H1 (cell line): ENCODE measurements at regions not wholly inside any gene's neighbourhood (a gene's known extent, or its start where the extent isn't known, plus 50 kb on each side); places are given as distances from the start of the nearest gene placed in this dataset.

Experiments used
- CTCF ChIA-PET: fragments of 300-600 bp; sonication (Branson Sonifier 250); formaldehyde crosslinking; loops from one replicate; lab custom pipeline; 2021; ENCODE audit not compliant: partially characterized antibody; lab: Charles Lee
- POLR2A ChIA-PET: fragments of 300-600 bp; sonication (Branson Sonifier 250); formaldehyde crosslinking; loops from one replicate; lab custom pipeline; 2021; ENCODE audit warnings: inconsistent platforms; ENCODE audit not compliant: partially characterized antibody; lab: Charles Lee
- DNase-seq, 2 experiments: peaks; one replicate each; pipeline versions ENCODE4 v3.0.0 to v3.0.0-alpha.2; 2010 to 2022; ENCODE audit warnings: low spot score in 2 of 2, low read depth in 1 of 2, mixed read lengths in 1 of 2
- FAIRE-seq: peaks from 2 replicates; lab custom pipeline; 2011; peaks lifted over from hg19 to GRCh38; lab: Jason Lieb, UNC
- H2AFZ ChIP-seq: 2 replicates; pipeline ENCODE4 v1.8.1; 2012; ENCODE audit warnings: low read length, inconsistent platforms
- H2AK5ac ChIP-seq: 2 replicates; pipeline ENCODE4 v1.6.1; 2013; ENCODE audit warnings: low read depth, low read length
- H2BK120ac ChIP-seq: replicated peaks from 2 replicates; pipeline ENCODE3; 2013; ENCODE audit warnings: low read depth, low read length, inconsistent platforms
- H2BK12ac ChIP-seq: 2 replicates; pipeline ENCODE4 v1.6.1; 2013; ENCODE audit warnings: low read depth, low read length
- H2BK15ac ChIP-seq: 2 replicates; pipeline ENCODE4 v1.6.1; 2013; ENCODE audit warnings: low read length
- H2BK20ac ChIP-seq: 2 replicates; pipeline ENCODE4 v1.6.1; 2013; ENCODE audit warnings: low read length
- H2BK5ac ChIP-seq: 2 replicates; pipeline ENCODE4 v1.6.1; 2013; ENCODE audit warnings: low read depth, low read length
- H3K14ac ChIP-seq: 2 replicates; pipeline ENCODE4 v1.6.1; 2013; ENCODE audit warnings: inconsistent platforms; ENCODE audit not compliant: insufficient read length
- H3K18ac ChIP-seq: 2 replicates; pipeline ENCODE4 v1.6.1; 2013; ENCODE audit warnings: low read length; ENCODE audit errors: extremely low read depth
- H3K23ac ChIP-seq: 2 replicates; pipeline ENCODE4 v1.6.1; 2013; ENCODE audit warnings: inconsistent platforms; ENCODE audit not compliant: insufficient read length
- H3K23me2 ChIP-seq: 2 replicates; pipeline ENCODE4 v1.6.1; 2013; ENCODE audit warnings: low read depth, low read length
- H3K27ac ChIP-seq: 2 replicates; pipeline ENCODE4 v1.6.1; 2011; ENCODE audit warnings: low read depth, low read length, inconsistent platforms
- H3K27me3 ChIP-seq, 4 experiments: replicated peaks in 1 of 4; 1 replicate in 1 of 4; 2 replicates in 3 of 4; pipeline versions ENCODE4 v1.6.1 to v1.8.1; 2011 to 2013; ENCODE audit warnings: low read length in 3 of 4, mild to moderate bottlenecking in 3 of 4, inconsistent platforms in 2 of 4, mixed read lengths in 2 of 4, moderate library complexity in 1 of 4; ENCODE audit not compliant: control insufficient read depth in 3 of 4, insufficient read depth in 3 of 4; ENCODE audit errors: extremely low read depth in 1 of 4
- H3K36me3 ChIP-seq, 4 experiments: 2 replicates each; pipeline versions ENCODE4 v1.6.1 to v1.8.1; 2011 to 2013; ENCODE audit warnings: mild to moderate bottlenecking in 4 of 4, low read length in 3 of 4, moderate library complexity in 2 of 4, control low read depth in 1 of 4, inconsistent platforms in 1 of 4; ENCODE audit not compliant: insufficient read depth in 4 of 4, control insufficient read depth in 2 of 4
- H3K4ac ChIP-seq: replicated peaks from 2 replicates; pipeline ENCODE3; 2013; ENCODE audit warnings: low read length, low read depth, mixed read lengths, inconsistent platforms; ENCODE audit not compliant: insufficient read length
- H3K4me1 ChIP-seq, 4 experiments: replicated peaks in 1 of 4; 1 replicate in 1 of 4; 2 replicates in 3 of 4; pipeline versions ENCODE4 v1.6.1 to v1.8.1; 2011 to 2013; ENCODE audit warnings: low read length in 3 of 4, inconsistent platforms in 2 of 4, mixed read lengths in 1 of 4; ENCODE audit not compliant: insufficient read depth in 4 of 4, control insufficient read depth in 3 of 4
- H3K4me2 ChIP-seq, 2 experiments: 2 replicates each; pipeline versions ENCODE4 v1.6.1 to v1.8.1; 2011 to 2013; ENCODE audit warnings: low read depth in 2 of 2, low read length in 2 of 2, control low read depth in 1 of 2, inconsistent platforms in 1 of 2, mild to moderate bottlenecking in 1 of 2; ENCODE audit not compliant: insufficient read depth in 1 of 2
- H3K4me3 ChIP-seq, 4 experiments: fragments of 200-600, 300-600 bp in 1 of 4; sonication (generic), shearing (Covaris generic), sonication (Bioruptor Twin) in 1 of 4; 2 replicates each; pipeline versions ENCODE4 v1.5.1 to v1.8.1; 2011 to 2016; ENCODE audit warnings: low read length in 4 of 4, low read depth in 3 of 4, control low read depth in 2 of 4, inconsistent platforms in 2 of 4, mild to moderate bottlenecking in 2 of 4, mixed read lengths in 1 of 4, moderate library complexity in 1 of 4; ENCODE audit not compliant: insufficient read depth in 2 of 4; ENCODE audit errors: extremely low read depth in 1 of 4
- H3K56ac ChIP-seq: replicated peaks from 2 replicates; pipeline ENCODE3; 2013; ENCODE audit warnings: low read depth, mild to moderate bottlenecking, mixed read lengths, low read length, inconsistent platforms; ENCODE audit not compliant: insufficient read length
- H3K79me1 ChIP-seq: 2 replicates; pipeline ENCODE4 v1.6.1; 2013; ENCODE audit warnings: low read depth, low read length, control low read depth
- H3K79me2 ChIP-seq, 2 experiments: 2 replicates each; pipeline versions ENCODE4 v1.6.1 to v1.8.1; 2012 to 2013; ENCODE audit warnings: low read length in 2 of 2, mild to moderate bottlenecking in 2 of 2, inconsistent platforms in 1 of 2; ENCODE audit not compliant: insufficient read depth in 2 of 2, control insufficient read depth in 1 of 2
- H3K9ac ChIP-seq, 4 experiments: replicated peaks in 1 of 4; 1 replicate in 1 of 4; 2 replicates in 3 of 4; pipeline versions ENCODE4 v1.6.1 to v1.8.1; 2011 to 2013; ENCODE audit warnings: low read depth in 3 of 4, low read length in 3 of 4, control low read depth in 2 of 4, mild to moderate bottlenecking in 2 of 4, moderate library complexity in 2 of 4, inconsistent platforms in 1 of 4; ENCODE audit errors: extremely low read depth in 1 of 4
- H3K9me3 ChIP-seq, 2 experiments: 2 replicates each; pipeline versions ENCODE4 v1.6.1 to v1.8.1; 2012 to 2013; ENCODE audit warnings: mild to moderate bottlenecking in 2 of 2, moderate library complexity in 2 of 2, control low read depth in 1 of 2, inconsistent platforms in 1 of 2, low read depth in 1 of 2, low read length in 1 of 2, mixed read lengths in 1 of 2; ENCODE audit not compliant: insufficient read depth in 2 of 2
- H4K20me1 ChIP-seq, 2 experiments: replicated peaks in 1 of 2; 2 replicates each; pipeline versions ENCODE3 to v1.8.1; 2011 to 2013; ENCODE audit warnings: inconsistent platforms in 2 of 2, low read length in 2 of 2, mild to moderate bottlenecking in 1 of 2; ENCODE audit not compliant: insufficient read depth in 2 of 2, control insufficient read depth in 1 of 2
- H4K5ac ChIP-seq: 2 replicates; pipeline ENCODE4 v1.6.1; 2013; ENCODE audit warnings: low read length, low read depth, mixed read lengths, inconsistent platforms; ENCODE audit not compliant: insufficient read length
- H4K8ac ChIP-seq: 2 replicates; pipeline ENCODE4 v1.8.0; 2013; ENCODE audit warnings: mild to moderate bottlenecking, moderate library complexity, low read length, inconsistent platforms; ENCODE audit not compliant: insufficient read depth; ENCODE audit errors: extremely low read depth
- H4K91ac ChIP-seq: replicated peaks from 2 replicates; pipeline ENCODE3; 2013; ENCODE audit warnings: low read length, mixed read lengths, inconsistent platforms; ENCODE audit not compliant: insufficient read length
- BACH1 ChIP-seq: IDR thresholded peaks from 2 replicates; pipeline ENCODE4 v1.6.1; 2012; ENCODE audit warnings: low read length, improper control_type of control experiment
- BRCA1 ChIP-seq: IDR thresholded peaks from 2 replicates; pipeline ENCODE4 v1.6.1; 2012; ENCODE audit warnings: low read depth, low read length, improper control_type of control experiment
- CEBPB ChIP-seq: IDR thresholded peaks from 2 replicates; pipeline ENCODE4 v1.6.1; 2012; ENCODE audit warnings: low read depth, low read length
- CHD1 ChIP-seq: IDR thresholded peaks from 2 replicates; pipeline ENCODE4 v1.6.1; 2012; ENCODE audit warnings: low read depth, low read length, improper control_type of control experiment
- CHD2 ChIP-seq: IDR thresholded peaks from 2 replicates; pipeline ENCODE4 v1.6.1; 2012; ENCODE audit warnings: low read length, improper control_type of control experiment
- CREB1 ChIP-seq: IDR thresholded peaks from 2 replicates; pipeline ENCODE4 v1.6.1; 2012; ENCODE audit warnings: inconsistent platforms
- CTBP2 ChIP-seq: IDR thresholded peaks from 2 replicates; pipeline ENCODE4 v1.7.0; 2011; ENCODE audit warnings: borderline replicate concordance, mild to moderate bottlenecking, moderate library complexity, mixed read lengths, low read length; ENCODE audit not compliant: insufficient read depth, insufficient read length
- FOSL1 ChIP-seq: IDR thresholded peaks from 2 replicates; pipeline ENCODE4 v1.6.1; 2011; ENCODE audit warnings: mild to moderate bottlenecking, low read depth, low read length, moderate library complexity; ENCODE audit not compliant: insufficient read depth
- GABPA ChIP-seq: IDR thresholded peaks from 2 replicates; pipeline ENCODE4 v1.6.1; 2011; ENCODE audit warnings: mild to moderate bottlenecking, low read length, moderate library complexity, borderline replicate concordance; ENCODE audit not compliant: insufficient read depth
- JUN ChIP-seq: IDR thresholded peaks from 2 replicates; pipeline ENCODE4 v1.6.1; 2011; ENCODE audit warnings: low read depth, mild to moderate bottlenecking, improper control_type of control experiment, low read length
- KDM5A ChIP-seq: fragments of 200-600 bp; IDR thresholded peaks from 2 replicates; pipeline ENCODE4 v1.7.1; 2012; ENCODE audit warnings: mild to moderate bottlenecking, low read length, inconsistent platforms, mixed read lengths
- NANOG ChIP-seq: IDR thresholded peaks from 2 replicates; pipeline ENCODE4 v1.6.1; 2011; ENCODE audit warnings: low read length, low read depth, mild to moderate bottlenecking, inconsistent platforms; ENCODE audit not compliant: insufficient read depth, poor library complexity, severe bottlenecking
- NRF1 ChIP-seq: IDR thresholded peaks from 2 replicates; pipeline ENCODE4 v1.6.1; 2011; ENCODE audit warnings: mild to moderate bottlenecking, low read depth, low read length, improper control_type of control experiment
- POLR2A ChIP-seq, 2 experiments: IDR thresholded peaks; 1 replicate in 1 of 2; 2 replicates in 1 of 2; pipeline ENCODE4 v1.6.1; 2011; ENCODE audit warnings: low read depth in 2 of 2, low read length in 2 of 2, mild to moderate bottlenecking in 2 of 2; ENCODE audit errors: control extremely low read depth in 1 of 2
- USF2 ChIP-seq: IDR thresholded peaks from 2 replicates; pipeline ENCODE4 v1.6.1; 2011; ENCODE audit warnings: low read length, improper control_type of control experiment
- YY1 ChIP-seq: IDR thresholded peaks from 2 replicates; pipeline ENCODE4 v1.6.1; 2011; ENCODE audit warnings: low read depth, mild to moderate bottlenecking, low read length
- TF ChIP-seq, protein P1 (sequence below): IDR thresholded peaks from 2 replicates; pipeline ENCODE4 v1.6.1; 2012; ENCODE audit warnings: inconsistent platforms

- no peak overlapping the region for H2BK120ac ChIP-seq
- no peak overlapping the region for H3K56ac ChIP-seq
- H3K23me2 ChIP-seq = no peaks in the 10 kb centered on the region
- H3K27ac ChIP-seq = no peak overlapping the region
- H2BK5ac ChIP-seq = no peak overlapping the region
- H4K91ac ChIP-seq = no peak overlapping the region
- H3K27me3 ChIP-seq = no peaks in the 10 kb centered on the region
- H3K36me3 ChIP-seq = no peaks in the 10 kb centered on the region
- no peak overlapping the region for H2BK12ac ChIP-seq
- no peak overlapping the region for H3K4ac ChIP-seq
- ChIA-PET CTCF (interaction anchor here (0.6 to 1.3 kb wide), 2 partner anchors 53 to 137 kb away, joined by 3 read pairs; no protein-coding TSS in a partner anchor), POLR2A (no interaction called here)
- no peak overlapping the region for H2AFZ ChIP-seq
- H3K9ac ChIP-seq = no peak overlapping the region
- H3K18ac ChIP-seq = no peak overlapping the region
- DNase-seq (no peak), FAIRE-seq (no peak)
- H3K23ac ChIP-seq = no peak overlapping the region
- H4K8ac ChIP-seq = no peak overlapping the region
- no peaks in the 10 kb centered on the region for H3K79me1 ChIP-seq
- no peak overlapping the region for H2AK5ac ChIP-seq
- no peaks in the 10 kb centered on the region for H4K20me1 ChIP-seq
- no peak overlapping the region for H2BK15ac ChIP-seq
- H3K9me3 ChIP-seq = no peaks in the 10 kb centered on the region
- H3K14ac ChIP-seq = no peak overlapping the region
- H3K4me2 ChIP-seq = no peak overlapping the region
- H2BK20ac ChIP-seq = no peak overlapping the region
- H4K5ac ChIP-seq = no peak overlapping the region
- H3K4me1 ChIP-seq = no peaks in the 10 kb centered on the region
- no peaks in the 10 kb centered on the region for H3K79me2 ChIP-seq
- H3K4me3 ChIP-seq = no peak overlapping the region
- TF ChIP-seq CREB1 (no peak), POLR2A (IDR thresholded peaks at IDR 0.05; ENCODE audit: control extremely low read depth in 1 of 2, low read depth in 2 of 2, low read length in 2 of 2) (no peak), GABPA (no peak), CTBP2 (no peak), BACH1 (no peak), BRCA1 (no peak), JUN (no peak), CHD1 (no peak), USF2 (no peak), KDM5A (no peak), FOSL1 (no peak), CEBPB (no peak), CHD2 (no peak), NANOG (no peak), NRF1 (no peak), YY1 (no peak)
- TF ChIP-seq, protein P1, sequence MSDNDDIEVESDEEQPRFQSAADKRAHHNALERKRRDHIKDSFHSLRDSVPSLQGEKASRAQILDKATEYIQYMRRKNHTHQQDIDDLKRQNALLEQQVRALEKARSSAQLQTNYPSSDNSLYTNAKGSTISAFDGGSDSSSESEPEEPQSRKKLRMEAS = no peak
These were observed 83.9 kb upstream of the ASCC3 start for GRCh38 chr6:100965067-100965466.
